ENCODE measurements at regions not wholly inside any gene's neighbourhood (a gene's known extent, or its start where the extent isn't known, plus 50 kb on each side); places are given as distances from the start of the nearest gene placed in this dataset.

DNA sequence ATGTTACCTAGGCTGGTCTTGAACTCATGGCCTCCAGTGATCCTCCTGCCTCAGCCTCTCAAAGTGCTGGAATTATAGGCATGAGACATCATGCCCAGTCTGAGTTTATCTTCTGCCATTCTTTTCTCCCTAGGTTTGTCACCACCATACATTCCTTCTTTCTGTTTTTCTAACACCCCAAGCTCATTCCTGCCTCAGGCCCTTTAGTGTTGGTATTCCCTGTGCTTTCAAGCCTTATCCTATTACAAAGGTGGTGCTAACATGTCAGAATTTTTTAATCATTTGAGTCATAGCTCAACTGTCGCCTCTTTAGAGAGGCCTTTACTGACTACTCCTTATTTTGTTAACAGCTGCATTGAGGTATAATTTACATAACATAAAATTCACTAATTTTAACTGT, 221.1 kb upstream of the PRSS16 start:
- H3K9ac ChIP-seq (ENCODE audit: control insufficient read depth, extremely low read depth, insufficient read depth, low read length), result no peak overlapping the region
- dilution Hi-C loops (cut with MboI; ENCODE audit: extremely low pct_ligation_motif_present, low sequenced_read_pairs), result no loop called here

DNA sequence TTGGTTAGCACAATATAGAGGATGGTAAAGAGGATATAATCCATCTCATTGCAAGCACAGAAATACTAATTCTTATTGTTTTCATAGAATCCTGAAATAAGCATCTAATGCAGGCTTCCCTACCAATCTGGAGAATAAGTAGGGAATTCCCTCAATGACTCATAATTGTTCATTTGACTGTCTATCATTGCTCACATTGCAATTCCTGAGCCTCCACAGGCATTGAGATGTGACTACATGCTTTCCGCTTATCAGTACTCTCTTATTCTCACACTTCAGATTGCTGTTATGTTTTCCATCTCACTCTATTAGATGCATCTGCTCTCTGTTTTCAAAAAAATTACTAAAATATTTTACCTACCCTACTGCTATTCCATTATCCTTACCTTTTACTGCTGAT, 216.2 kb upstream of the PRSS16 start:
- H3K9me1 ChIP-seq (ENCODE audit: control insufficient read depth, extremely low read depth, insufficient read depth, low read length), result no peaks in the 10 kb centered on the region
- DNase-seq (ENCODE audit: low read depth, low spot score) (no peak), FAIRE-seq (no peak)
- no peak overlapping the region for H3K9ac ChIP-seq (ENCODE audit: control insufficient read depth, extremely low read depth, insufficient read depth, low read length)
- H3K27me3 ChIP-seq (ENCODE audit: control insufficient read depth, extremely low read depth, insufficient read depth, low read length), result no peaks in the 10 kb centered on the region
- H3K27ac ChIP-seq (ENCODE audit: control insufficient read depth, insufficient read depth, low read length), result no peak overlapping the region
- H2AFZ ChIP-seq (ENCODE audit: control insufficient read depth, low read length), result no peak overlapping the region
- no peaks in the 10 kb centered on the region for H3K9me3 ChIP-seq (ENCODE audit: control insufficient read depth, low read depth, low read length)
- no peak overlapping the region for H3K4me2 ChIP-seq (ENCODE audit: control insufficient read depth, extremely low read depth, insufficient read depth, low read depth, low read length)
- no peak for TF ChIP-seq EZH2 (IDR thresholded peaks at IDR 0.05; ENCODE audit: low read length)
- TF ChIP-seq, protein P1, sequence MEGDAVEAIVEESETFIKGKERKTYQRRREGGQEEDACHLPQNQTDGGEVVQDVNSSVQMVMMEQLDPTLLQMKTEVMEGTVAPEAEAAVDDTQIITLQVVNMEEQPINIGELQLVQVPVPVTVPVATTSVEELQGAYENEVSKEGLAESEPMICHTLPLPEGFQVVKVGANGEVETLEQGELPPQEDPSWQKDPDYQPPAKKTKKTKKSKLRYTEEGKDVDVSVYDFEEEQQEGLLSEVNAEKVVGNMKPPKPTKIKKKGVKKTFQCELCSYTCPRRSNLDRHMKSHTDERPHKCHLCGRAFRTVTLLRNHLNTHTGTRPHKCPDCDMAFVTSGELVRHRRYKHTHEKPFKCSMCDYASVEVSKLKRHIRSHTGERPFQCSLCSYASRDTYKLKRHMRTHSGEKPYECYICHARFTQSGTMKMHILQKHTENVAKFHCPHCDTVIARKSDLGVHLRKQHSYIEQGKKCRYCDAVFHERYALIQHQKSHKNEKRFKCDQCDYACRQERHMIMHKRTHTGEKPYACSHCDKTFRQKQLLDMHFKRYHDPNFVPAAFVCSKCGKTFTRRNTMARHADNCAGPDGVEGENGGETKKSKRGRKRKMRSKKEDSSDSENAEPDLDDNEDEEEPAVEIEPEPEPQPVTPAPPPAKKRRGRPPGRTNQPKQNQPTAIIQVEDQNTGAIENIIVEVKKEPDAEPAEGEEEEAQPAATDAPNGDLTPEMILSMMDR (optimal IDR thresholded peaks at IDR 0.05 in 1 of 3, IDR thresholded peaks at IDR 0.05 in 1 of 3, conservative IDR thresholded peaks at IDR 0.05 in 1 of 3; ENCODE audit: extremely low read depth in 1 of 3, insufficient read depth in 2 of 3, low read length in 3 of 3), result no peak
- no peak overlapping the region for H3K4me3 ChIP-seq (ENCODE audit: control insufficient read depth in 2 of 3, extremely low read depth in 1 of 3, insufficient read depth in 2 of 3, low read depth in 1 of 3, low read length in 3 of 3)
- H3K79me2 ChIP-seq (ENCODE audit: control insufficient read depth, insufficient read depth, low read length), result no peaks in the 10 kb centered on the region
- no peaks in the 10 kb centered on the region for H3K36me3 ChIP-seq (ENCODE audit: control insufficient read depth in 2 of 2, extremely low read depth in 1 of 2, insufficient read depth in 2 of 2, low read length in 2 of 2)
- dilution Hi-C loops (cut with MboI; ENCODE audit: extremely low pct_ligation_motif_present, low sequenced_read_pairs), result no loop called here
- H4K20me1 ChIP-seq (ENCODE audit: control insufficient read depth, extremely low read depth, insufficient read depth, low read length), result no peaks in the 10 kb centered on the region
- H3K4me1 ChIP-seq (ENCODE audit: control insufficient read depth, extremely low read depth, insufficient read depth, low read length), result no peaks in the 10 kb centered on the region

More for the DNA sequence above, 221.1 kb upstream of the PRSS16 start:
- H3K27me3 ChIP-seq (ENCODE audit: control insufficient read depth, extremely low read depth, insufficient read depth, low read length), result no peaks in the 10 kb centered on the region
- no peaks in the 10 kb centered on the region for H3K4me1 ChIP-seq (ENCODE audit: control insufficient read depth, extremely low read depth, insufficient read depth, low read length)
- H3K9me1 ChIP-seq (ENCODE audit: control insufficient read depth, extremely low read depth, insufficient read depth, low read length), result no peaks in the 10 kb centered on the region
- H3K27ac ChIP-seq (ENCODE audit: control insufficient read depth, insufficient read depth, low read length), result no peak overlapping the region
- H3K79me2 ChIP-seq (ENCODE audit: control insufficient read depth, insufficient read depth, low read length), result no peaks in the 10 kb centered on the region
- H3K4me2 ChIP-seq (ENCODE audit: control insufficient read depth, extremely low read depth, insufficient read depth, low read depth, low read length), result no peak overlapping the region
- DNase-seq (ENCODE audit: low read depth, low spot score), result no peak
- no peak overlapping the region for H2AFZ ChIP-seq (ENCODE audit: control insufficient read depth, low read length)
- no peaks in the 10 kb centered on the region for H3K9me3 ChIP-seq (ENCODE audit: control insufficient read depth, low read depth, low read length)
- H3K4me3 ChIP-seq (ENCODE audit: control insufficient read depth in 2 of 3, extremely low read depth in 1 of 3, insufficient read depth in 2 of 3, low read depth in 1 of 3, low read length in 3 of 3), result no peak overlapping the region
- TF ChIP-seq EZH2 (IDR thresholded peaks at IDR 0.05; ENCODE audit: low read length), result no peak
- TF ChIP-seq, protein P1 (optimal IDR thresholded peaks at IDR 0.05 in 1 of 3, IDR thresholded peaks at IDR 0.05 in 1 of 3, conservative IDR thresholded peaks at IDR 0.05 in 1 of 3; ENCODE audit: extremely low read depth in 1 of 3, insufficient read depth in 2 of 3, low read length in 3 of 3), result no peak
- FAIRE-seq, result no peak
- no peaks in the 10 kb centered on the region for H4K20me1 ChIP-seq (ENCODE audit: control insufficient read depth, extremely low read depth, insufficient read depth, low read length)
- H3K36me3 ChIP-seq (ENCODE audit: control insufficient read depth in 2 of 2, extremely low read depth in 1 of 2, insufficient read depth in 2 of 2, low read length in 2 of 2), result no peaks in the 10 kb centered on the region
